Lung (tissue), 11 donors: ENCODE measurements at regions not wholly inside any gene's neighbourhood (a gene's known extent, or its start where the extent isn't known, plus 50 kb on each side); places are given as distances from the start of the nearest gene placed in this dataset.
A peak's percentile ranks its signal among the peaks of the same experiment; 100 is the strongest.

Source experiments
- ATAC-seq: fragments of 200-7000 bp; cut with Tn5 transposase; one replicate; pipeline ENCODE4 v1.9.1; 2020; ENCODE audit warnings: moderate number of reproducible peaks; ENCODE audit not compliant: insufficient read depth, low FRiP score
- DNase-seq, 3 donors: peaks; one replicate each; pipeline ENCODE4 v3.0.0-alpha.2; 2013 to 2017
- H3K27ac ChIP-seq, 2 donors: one replicate each; pipeline ENCODE4 v1.5.1; 2013; ENCODE audit warnings: mild to moderate bottlenecking in 2 of 2, moderate library complexity in 2 of 2, control low read depth in 1 of 2, inconsistent platforms in 1 of 2, low read depth in 1 of 2, low read length in 1 of 2
- H3K27me3 ChIP-seq, 3 donors: one replicate each; pipeline ENCODE4 v1.5.1; 2013; ENCODE audit warnings: low read length in 2 of 3; ENCODE audit not compliant: control insufficient read depth in 3 of 3, insufficient read depth in 3 of 3
- H3K36me3 ChIP-seq, 4 donors: one replicate each; pipeline ENCODE4 v1.5.1; 2013; ENCODE audit warnings: low read length in 4 of 4, mild to moderate bottlenecking in 1 of 4, moderate library complexity in 1 of 4; ENCODE audit not compliant: control insufficient read depth in 4 of 4, insufficient read depth in 4 of 4
- H3K4me1 ChIP-seq, 5 donors: one replicate each; pipeline ENCODE4 v1.5.1; 2013; ENCODE audit warnings: low read length in 5 of 5, mild to moderate bottlenecking in 2 of 5, moderate library complexity in 1 of 5; ENCODE audit not compliant: control insufficient read depth in 5 of 5, insufficient read depth in 5 of 5
- H3K4me3 ChIP-seq: one replicate; pipeline ENCODE4 v1.5.1; 2013; ENCODE audit warnings: mild to moderate bottlenecking, control low read depth, moderate library complexity
- H3K9ac ChIP-seq, 2 donors: one replicate each; pipeline ENCODE4 v1.5.1; 2013; ENCODE audit warnings: low read length in 2 of 2, control low read depth in 1 of 2; ENCODE audit not compliant: insufficient read depth in 1 of 2
- H3K9me3 ChIP-seq, 4 donors: one replicate each; pipeline ENCODE4 v1.5.1; 2013; ENCODE audit warnings: low read length in 3 of 4, mild to moderate bottlenecking in 1 of 4, moderate library complexity in 1 of 4; ENCODE audit not compliant: control insufficient read depth in 4 of 4, insufficient read depth in 3 of 4
- CTCF ChIP-seq: IDR thresholded peaks from 2 replicates; pipeline ENCODE4 v1.5.1; 2012; ENCODE audit warnings: mild to moderate bottlenecking; ENCODE audit errors: control extremely low read depth, extremely low read depth
- WGBS, 2 donors: extraction: QIAGEN DNeasy Blood & Tissue Kit; methylation state at CpG; one replicate each; pipeline ENCODE4 v1.1.7; 2013; 5-methylcytosine and 5-hydroxymethylcytosine counted together
- donor health status: control.
- donor health status: control.
- donor health status: Bipolar disorder and iron deficiency.
- donor health status: healthy.
- donor health status: DM: yes; HTN: yes; CAD: no.

DNA sequence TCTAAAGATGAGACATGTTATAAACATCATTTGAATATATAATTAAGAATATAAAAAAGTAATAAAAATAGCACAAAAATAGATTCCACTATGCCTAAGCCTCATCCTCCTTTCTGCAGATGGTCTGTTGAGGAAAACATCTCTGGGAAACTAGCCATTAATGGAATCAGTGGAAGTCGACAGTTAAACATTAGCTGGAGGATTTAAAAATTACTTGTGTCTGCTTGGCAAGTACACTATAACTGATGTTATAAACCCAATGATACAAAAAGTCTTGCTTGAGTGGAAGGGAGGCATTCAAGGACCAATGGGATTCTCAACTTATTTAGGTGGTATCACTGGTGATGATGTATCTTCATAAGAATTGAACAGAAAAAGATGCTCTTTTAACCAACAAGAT is 1598.3 kb downstream of the PCDH18 start:
- no peak overlapping the region for H3K27ac ChIP-seq
- no peak overlapping the region for H3K9ac ChIP-seq
- H3K27me3 ChIP-seq: no peaks in the 10 kb centered on the region
- H3K36me3 ChIP-seq: no peaks in the 10 kb centered on the region
- H3K4me3 ChIP-seq: no peak overlapping the region
- WGBS, 2 donors: 65 to 67% methylated on average over 1 of the region's 1 CpG
- no peaks in the 10 kb centered on the region for H3K4me1 ChIP-seq
- H3K9me3 ChIP-seq: no peaks in the 10 kb centered on the region
- DNase-seq: no peak
- TF ChIP-seq CTCF: no peak
- no peak for ATAC-seq

- DNase-seq: no peak
- H3K4me3 ChIP-seq: no peak overlapping the region
- H3K9ac ChIP-seq: no peak overlapping the region
- H3K27me3 ChIP-seq: no peaks in the 10 kb centered on the region
- TF ChIP-seq CTCF: no peak
- ATAC-seq: no peak
- no peaks in the 10 kb centered on the region for H3K9me3 ChIP-seq
- H3K27ac ChIP-seq: no peak overlapping the region
- no peaks in the 10 kb centered on the region for H3K36me3 ChIP-seq
- no peaks in the 10 kb centered on the region for H3K4me1 ChIP-seq
Observed at GRCh38 chr4:135927651-135928050, 1604.6 kb downstream of the PCDH18 start.

DNA sequence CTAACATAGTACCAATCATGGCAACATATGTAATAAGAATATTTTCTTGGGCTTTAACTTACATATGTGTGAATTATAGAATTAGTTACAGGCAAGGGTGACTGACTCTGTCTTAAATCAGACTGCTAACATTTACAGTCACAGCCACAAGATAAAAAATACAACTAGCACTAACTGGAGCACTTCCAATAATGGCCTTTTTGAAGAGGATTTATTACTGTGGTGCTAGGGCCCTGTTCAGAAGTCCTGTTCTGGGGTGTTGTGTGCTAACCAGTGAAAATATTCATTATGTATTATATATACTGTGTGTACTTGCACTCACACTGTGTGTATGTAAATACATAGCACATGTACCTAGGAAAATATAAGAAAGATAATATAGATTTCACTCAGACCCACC is 1611.2 kb downstream of the PCDH18 start:
- Histone ChIP-seq H3K4me3 (no peak overlapping the region), H3K9ac (no peak overlapping the region), H3K27me3 (no peaks in the 10 kb centered on the region), H3K4me1 (no peaks in the 10 kb centered on the region), H3K36me3 (no peaks in the 10 kb centered on the region), H3K27ac (no peak overlapping the region), H3K9me3 (no peaks in the 10 kb centered on the region)
- ATAC-seq (no peak), DNase-seq (no peak)
- no peak for TF ChIP-seq CTCF

DNA sequence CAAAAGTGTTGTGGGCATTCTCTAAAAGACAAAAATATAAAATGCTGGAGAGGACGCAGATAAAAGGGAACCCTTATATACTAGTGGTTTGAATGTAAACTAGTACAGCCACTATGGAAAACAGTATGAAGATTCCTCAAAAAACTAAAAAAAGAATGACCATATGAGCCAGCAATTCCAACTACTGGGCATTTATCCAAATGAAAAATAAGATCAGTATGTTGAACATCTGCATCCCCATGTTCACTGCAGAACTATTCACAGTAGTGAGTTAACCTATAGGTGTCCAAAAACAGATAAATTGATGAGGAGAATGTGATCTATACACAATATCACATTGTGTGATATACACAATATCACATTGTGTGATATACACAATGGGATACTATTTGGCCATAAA is 1615.3 kb downstream of the PCDH18 start:
- Histone ChIP-seq H3K9me3 (no peaks in the 10 kb centered on the region), H3K36me3 (no peaks in the 10 kb centered on the region), H3K4me1 (no peaks in the 10 kb centered on the region), H3K9ac (no peak overlapping the region), H3K4me3 (no peak overlapping the region), H3K27me3 (no peaks in the 10 kb centered on the region), H3K27ac (no peak overlapping the region)
- TF ChIP-seq CTCF: no peak
- DNase-seq (peak in 2 of 3 donors; percentile 50 to 59), ATAC-seq (no peak)
- 75 to 80% methylated on average over 1 of the region's 1 CpG for WGBS, 2 donors
